ENCODE measurements at regions not wholly inside any gene's neighbourhood (a gene's known extent, or its start where the extent isn't known, plus 50 kb on each side); places are given as distances from the start of the nearest gene placed in this dataset.

DNA sequence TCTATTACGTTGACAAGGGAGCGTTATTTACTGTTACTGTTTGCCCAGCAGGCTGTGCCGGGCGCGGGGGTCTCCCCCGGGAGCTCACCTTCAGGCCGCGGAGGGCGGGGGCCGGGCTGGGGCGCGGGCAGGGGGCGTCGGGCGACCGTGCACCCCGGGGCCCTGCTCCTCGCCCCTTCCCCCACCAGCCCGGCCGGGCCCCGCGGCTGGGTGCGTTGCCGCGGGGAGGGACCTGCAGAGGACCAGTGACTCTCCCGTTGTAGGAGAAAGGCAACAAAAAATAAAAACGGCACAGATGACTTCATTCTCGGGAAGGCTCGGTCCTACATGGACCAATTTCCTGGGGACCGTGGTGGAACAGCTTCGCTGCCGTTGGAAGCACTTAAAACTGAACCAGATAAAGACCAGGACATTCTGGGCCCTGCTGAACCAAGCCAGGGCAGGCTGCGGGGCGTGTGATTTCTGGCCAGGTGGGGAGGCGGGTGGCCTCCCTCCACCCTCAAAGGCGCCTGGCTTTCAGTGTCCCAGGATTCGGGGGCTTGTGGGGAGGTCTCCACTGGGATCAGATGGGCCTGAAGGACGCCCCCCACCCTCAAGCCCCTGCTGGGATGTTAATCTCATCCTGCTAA, 57.4 kb downstream of the IGLL1 start:
- DNase-seq (ENCODE audit: low spot score): peak; percentile 57

DNA sequence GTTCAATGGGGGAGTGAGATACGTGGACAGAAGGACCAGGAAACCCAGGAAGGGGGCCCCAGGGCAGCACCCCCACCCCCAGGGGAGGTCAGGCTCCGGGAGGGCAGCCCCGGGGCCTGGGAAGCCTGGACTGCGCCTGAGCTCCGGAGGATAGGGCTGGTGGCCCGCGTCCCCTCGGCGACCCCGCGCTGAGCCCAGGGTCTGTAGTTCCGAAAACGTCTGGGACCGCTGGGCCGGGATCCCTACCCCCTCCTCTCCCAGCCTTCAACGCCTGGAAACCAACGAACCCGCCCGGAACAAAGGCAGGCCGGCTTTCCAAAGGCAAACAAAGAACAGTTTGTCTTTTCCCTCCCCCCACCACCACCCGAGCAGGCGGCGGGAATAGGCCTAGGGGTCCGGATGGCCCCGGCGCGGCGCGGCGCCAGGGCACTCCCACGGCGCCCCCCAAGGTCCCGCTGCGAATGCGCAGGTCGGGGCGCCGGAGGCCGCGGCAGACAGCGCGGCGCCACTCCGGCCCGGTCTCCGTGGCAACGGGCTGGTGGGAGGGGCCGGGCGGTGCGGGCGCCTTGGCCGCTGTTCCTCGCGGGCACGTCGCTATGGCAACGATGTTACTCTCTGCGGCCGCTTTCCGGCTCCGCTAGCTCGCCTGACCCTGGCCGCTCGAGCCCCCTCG, 58.5 kb downstream of the IGLL1 start:
- DNase-seq (ENCODE audit: low spot score): peak; percentile 93

DNA sequence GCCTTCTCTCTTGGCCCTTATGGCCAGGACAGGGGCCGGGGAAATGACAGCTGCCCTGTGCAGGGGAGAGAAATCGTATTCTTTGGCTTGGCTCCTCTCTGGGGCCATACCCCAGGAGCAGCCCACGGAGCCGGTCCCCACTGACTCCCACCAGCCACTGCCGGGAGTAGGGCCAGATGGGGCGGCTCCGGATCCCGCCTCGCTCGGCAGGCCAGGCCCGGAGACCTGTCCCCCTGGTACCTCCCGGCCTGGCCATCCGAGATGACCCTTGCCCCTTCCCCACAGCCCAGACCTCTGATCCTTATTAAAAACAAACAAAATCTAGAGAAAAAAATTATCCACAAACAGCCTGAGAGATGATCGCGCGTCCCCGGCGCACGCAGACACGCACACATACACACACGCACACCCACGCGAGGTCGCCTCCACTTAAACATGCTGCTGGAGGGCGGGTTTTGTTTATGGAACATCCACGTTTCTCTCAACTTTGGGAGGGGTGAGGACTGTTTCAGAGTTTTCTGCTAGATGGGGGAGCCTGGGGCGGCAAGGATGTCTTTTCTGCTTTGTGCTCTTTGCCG, 59.1 kb downstream of the IGLL1 start:
- peak; percentile 58 for DNase-seq (ENCODE audit: low spot score)

DNA sequence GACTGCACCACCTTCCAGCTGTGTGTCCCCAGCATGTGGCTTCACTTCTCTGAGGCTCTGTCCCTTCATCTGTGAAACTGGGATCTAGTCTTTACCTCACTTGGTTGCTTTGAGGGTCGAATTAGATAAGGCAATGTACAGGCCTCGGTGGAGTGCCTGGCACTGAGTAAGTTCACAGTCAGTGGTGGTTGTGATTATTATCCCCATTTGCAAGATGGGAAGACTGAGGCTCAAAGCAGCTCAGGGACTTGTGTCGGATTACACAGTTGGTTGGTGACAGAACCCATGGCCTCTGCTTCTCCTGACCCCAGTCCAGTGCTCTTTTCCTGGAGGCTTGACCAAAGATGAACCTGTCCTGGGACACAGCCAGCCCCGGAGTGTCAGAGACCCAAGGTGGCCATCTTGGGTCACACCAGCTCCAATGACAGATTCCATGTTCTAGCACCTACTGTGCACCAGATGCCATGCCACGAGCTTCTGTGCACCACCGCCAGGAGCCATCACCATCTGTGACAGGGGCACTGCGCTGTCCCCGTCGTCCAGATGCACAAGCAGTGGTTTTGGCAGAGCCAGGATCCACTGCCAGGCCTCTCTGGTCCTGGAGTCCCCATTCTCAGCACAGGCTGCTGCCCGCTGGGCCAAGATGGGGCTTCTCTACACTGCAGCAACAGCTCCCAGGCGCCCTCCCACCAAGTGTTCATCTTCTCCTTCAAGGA, 60.5 kb downstream of the IGLL1 start:
- no peak for DNase-seq (ENCODE audit: low spot score)

DNA sequence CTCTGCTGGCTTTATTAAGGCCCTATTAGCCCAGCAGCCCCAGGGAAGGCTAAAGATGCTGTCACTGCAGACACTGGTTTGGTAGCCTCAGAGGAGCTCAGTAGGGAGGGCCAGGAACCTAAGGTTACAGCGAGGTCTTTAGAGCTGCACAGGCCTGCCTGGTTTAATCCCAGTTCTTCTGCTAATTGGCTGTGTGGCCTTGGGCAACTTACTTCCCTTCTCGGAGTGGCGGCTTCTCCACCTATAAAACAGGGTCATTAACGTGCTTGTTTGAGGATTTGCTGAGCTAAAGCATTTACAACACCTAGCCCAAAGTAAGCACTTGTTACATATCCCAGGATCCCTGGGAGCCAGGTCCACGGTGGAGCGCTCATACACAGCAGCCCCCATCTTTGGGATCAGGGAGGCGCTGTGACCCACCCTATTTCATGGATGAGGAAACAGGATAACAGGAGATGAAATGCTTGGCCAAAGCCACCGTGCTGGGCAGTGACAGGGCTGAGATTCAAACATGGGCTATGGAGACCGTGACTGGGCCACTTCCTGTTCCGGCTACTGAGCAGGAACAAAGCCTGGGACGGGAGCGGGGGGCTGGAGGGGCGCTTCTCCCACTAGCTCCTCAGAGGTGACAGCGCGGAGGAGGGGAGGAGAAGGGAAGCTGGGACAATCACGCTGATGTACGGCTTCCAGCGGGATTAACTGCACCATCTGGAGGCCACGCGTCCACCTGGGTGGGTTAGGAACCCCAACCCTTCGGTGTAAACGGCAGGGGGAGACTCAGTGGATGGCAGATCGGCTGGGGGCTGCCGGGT, 61.5 kb downstream of the IGLL1 start:
- DNase-seq (ENCODE audit: low spot score): peak; percentile 77

DNA sequence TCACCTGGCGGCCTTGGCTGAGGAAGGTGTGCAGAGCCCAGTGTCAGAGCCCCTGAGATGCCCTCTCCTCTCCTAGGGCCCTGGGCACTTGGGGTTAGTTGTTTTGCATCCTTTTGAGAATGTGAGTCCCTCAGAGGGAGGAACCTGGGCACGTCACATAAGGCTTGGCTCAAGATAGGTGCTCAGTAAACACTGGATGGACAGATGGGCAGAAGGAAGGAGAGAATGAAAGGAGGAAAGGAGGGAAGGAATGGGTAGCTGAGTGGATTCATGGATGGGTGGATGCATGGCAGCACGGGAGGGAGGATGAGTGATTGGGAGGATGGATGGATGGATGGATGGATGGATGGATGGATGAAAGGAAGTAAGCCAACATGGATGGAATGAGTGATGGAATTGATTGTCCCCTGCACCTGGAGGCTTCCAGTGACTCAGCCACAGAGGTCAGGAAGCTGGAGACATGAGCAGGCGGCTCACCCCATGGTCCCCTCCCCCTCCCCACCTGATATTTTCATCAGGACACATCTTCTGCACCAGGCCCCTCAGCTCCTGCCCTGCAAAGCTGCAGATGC, 62.2 kb downstream of the IGLL1 start:
- no peak for DNase-seq (ENCODE audit: low spot score)

DNA sequence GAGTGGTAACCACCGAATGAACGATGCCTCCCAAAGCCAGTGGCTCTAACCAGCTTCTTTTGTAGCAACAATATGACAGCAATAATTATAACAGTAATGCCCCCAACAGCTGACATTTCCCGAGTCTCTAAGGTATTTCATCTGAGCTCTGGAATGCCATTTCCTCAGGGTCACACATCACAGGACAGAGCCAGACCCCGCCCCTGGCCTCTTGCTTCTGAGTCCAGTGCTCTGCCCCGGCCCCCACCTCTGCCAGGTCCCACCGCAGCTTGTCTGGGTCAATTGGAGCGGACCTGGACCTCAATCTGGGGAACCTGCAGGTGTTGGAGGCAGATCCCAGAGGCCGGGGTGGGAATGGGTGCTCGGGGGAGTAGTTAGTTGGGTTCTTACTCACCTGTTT, 63.8 kb downstream of the IGLL1 start:
- DNase-seq (ENCODE audit: low spot score): no peak

DNA sequence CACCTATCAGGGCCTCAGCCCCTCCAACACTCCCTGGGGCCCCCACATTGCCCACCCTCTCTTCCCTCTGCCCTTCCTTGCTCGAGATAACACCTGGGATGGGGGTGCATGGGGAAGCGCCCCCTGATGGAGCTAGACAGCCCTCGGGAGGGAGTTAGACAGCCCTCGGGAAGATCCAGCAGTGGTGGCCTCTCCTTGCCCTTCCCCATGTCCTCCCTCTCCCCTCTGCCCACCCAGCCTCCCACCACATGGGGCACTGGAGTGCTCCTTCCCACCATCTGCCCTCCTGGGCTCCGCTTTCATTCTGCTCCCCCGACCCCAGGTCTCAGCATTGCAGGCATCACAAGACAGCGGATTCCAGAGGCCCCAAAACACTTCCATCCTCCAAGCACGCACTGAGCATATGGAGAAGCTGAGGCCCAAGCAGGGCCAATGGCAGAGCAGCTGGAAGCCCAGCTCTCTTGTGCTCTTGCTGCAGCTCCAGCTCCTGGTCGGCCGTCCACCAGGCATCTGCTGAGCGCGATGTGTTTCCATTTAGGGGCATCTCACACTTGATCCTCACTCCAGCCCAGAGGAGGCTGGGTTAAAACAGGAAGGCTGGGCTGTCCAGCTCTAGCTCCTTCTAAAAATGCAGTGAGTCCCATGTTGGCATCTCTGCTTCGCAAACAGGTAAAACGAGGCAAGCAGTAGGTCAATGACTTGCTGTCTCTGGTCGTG, 65.6 kb downstream of the IGLL1 start:
- DNase-seq (ENCODE audit: low spot score): peak; percentile 61

DNA sequence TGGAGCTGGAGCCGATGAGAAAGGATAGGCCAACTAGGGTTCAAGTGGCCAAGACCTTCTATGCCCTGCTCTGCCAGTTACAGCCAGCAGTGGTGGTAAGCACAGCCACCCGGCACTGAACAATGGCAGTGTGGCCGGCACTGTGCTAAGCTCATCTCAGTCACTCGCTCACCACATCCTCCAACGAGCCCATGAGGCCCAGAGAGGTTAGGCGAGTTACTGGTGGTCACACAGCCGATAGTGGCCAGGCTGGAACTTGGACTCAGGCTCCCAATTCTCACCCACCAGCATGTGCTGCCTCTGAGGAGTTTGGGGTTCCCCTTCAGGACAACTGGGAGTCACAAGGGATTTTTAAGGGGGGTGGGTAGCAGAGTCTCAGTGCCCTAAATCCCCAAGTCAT, 66.4 kb downstream of the IGLL1 start:
- DNase-seq (ENCODE audit: low spot score): no peak

DNA sequence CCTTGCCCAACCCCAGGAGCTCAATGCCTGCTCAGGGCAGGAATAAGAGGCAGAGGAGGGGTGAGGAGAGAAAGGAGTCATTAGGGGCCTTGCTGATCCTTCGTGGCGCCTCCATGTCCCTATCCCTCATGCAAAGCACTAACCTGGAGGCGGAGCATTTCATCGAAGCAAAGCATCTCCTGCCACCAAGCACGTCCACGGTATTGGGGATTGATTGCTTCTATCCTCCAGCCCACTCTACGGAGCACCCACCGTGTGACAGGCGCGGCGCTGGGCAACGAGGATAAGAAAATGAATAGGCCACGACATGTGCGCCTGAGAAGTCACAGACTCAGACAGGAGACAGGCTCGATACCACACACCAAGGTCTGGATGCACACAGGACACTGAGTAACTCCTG, 67.0 kb downstream of the IGLL1 start:
- no peak for DNase-seq (ENCODE audit: low spot score)

DNA sequence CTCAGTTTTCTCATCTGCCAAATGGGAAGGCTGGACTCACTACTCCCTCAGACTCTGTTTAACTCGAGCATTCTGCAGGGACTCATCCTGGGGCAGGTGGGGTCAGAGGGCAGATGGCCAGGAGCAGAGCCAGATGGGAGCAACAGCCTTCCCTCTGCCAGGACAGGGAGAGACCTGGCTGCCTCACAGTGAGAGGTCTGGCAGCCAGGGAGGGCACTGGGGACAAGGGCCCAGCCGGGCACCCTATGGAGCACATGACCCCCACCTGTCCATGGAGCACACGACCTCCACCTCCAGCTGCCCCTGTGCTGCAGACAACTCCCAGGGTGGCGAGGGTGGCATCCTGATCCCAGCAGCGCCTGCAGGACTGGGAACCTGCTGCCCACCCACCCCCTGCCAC, 67.4 kb downstream of the IGLL1 start:
- DNase-seq (ENCODE audit: low spot score): no peak

DNA sequence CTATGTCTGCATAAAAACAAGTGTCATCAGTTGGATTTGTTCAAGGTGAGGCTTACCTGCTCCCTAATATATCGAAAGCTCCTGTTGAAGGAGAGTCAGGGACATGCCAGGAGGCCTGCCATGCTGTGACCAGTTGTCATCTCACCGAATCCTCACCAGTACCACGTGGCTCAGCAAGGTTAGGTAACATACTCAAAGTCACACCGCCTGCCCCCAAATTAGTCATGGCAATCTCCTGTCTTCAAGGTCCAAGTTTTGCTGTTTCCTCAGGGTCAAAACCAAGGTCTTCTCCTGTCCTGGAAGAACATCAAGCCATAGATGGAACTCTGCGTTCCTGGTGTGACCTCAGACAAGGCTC, 67.8 kb downstream of the IGLL1 start:
- no peak for DNase-seq (ENCODE audit: low spot score)

DNA sequence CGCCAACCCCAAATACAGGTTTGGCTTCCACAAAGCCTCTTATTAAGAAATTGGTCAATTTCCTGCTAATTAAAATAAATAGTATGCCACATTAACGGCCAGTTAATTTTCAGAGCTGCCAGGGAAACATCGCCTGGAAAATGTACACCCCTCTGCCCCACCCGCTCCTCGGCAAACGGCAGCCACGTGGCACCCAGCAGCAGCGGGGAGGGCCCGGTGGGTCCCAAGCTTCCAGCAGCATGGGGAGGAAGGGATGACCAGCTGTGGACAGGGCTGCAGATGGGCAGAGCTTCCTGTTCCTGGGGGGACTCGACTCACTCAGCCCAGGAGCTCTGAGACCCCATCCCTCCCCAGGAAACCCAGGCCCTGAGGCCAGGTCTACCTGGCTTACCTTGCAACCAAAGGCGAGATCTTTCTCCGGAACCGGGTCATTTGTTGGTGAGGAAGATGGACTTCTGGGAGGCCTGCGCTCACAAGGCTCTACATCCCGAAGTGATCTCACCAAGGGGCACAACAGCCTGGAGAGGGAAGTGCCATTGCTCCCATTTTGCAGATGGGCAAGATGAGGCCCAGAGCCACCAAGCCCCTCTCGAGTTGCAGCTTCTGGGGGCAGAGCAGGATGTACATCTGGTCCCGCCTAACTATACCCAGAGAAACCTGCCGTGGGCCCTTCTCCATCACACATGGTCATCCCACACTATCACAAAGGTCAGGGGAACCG, 68.3 kb downstream of the IGLL1 start:
- DNase-seq (ENCODE audit: low spot score): no peak

DNA sequence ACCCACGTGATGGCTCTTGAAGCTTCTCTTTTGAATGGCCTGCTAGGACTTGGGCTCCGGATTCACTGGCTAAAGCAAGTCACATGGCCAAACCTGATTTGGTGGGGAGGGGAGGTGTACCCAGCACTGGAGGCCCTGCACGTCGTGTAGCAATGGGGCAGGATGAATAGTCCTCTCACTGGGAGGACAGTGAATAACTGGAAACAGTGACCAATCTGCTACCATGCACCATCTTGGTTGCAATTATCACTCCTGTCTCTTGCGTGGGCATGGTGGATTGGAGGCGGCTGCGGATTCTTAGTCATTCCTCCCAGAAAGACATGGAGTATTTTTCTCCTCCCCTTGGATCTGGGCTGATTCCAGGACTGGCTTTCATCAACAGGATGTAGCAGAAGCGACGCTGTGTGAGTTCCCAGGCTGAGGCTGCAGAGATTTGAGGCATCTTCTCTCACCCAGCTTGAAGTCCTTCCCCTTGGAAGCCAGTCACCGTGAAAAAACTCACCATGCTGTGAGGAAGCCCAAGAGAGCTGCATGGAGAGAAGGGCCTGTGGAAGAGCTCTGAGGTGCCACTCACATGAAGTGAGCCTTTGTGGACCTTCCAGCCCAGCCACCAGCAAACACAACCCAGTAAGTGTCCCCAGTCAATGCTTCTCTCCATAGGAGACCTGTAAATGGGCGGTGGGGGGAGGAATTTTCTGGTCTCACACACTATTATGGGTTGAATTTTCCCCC, 70.4 kb downstream of the IGLL1 start:
- peak; percentile 96 for DNase-seq (ENCODE audit: low spot score)

DNA sequence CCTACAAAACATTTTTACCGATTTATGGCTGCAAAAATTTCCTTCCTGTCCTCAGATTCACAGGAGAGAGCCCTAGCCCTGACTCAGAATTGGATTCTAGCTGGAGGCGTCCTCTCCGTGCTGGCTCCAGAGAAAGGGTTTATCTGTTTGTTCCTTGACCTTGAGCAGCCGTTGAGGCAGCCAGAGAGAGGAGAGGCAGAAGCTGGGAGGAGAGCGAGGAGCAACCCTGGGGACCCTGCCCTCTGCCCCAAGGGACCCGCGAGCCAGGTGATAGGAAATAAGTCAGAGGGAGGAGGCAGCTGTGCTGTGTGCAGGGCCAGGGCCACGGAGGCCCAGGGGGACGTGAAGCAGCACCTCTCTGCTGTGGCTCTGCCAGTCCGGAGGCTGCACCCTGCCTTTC, 75.6 kb downstream of the IGLL1 start:
- no peak for DNase-seq (ENCODE audit: low spot score)

DNA sequence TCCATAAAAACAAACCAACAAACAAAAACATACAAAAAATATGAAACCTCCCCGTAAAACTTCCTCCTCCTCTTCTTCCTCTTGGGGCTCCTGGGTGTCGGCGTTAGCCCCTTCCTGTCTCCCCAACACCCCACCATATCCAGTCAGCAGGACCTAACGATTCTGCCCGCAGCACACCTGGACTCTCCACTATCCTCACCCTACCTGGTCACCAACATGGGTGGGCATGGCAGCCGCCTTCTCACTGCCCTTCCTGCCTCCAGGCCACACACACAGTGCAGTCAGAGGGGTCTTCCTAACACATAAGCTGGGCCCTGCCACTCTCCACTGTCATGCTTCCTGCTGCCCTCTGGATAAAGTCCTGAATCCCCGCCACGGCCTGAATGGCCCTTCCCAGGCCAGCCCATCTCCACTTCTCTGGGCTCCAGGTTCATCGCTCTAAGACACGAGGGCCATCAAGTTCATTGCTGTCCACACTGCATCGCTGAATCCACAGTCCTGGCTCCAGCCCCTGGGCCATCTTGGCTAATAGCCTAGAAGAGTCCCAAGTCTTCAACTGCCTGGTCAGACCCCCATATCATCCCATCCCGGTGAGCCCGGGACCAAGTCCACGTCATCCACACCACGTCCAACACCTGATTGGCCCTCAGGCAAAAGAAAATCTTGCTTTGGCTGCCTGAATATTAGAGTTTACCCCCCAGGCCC, 76.2 kb downstream of the IGLL1 start:
- DNase-seq (ENCODE audit: low spot score): no peak

DNA sequence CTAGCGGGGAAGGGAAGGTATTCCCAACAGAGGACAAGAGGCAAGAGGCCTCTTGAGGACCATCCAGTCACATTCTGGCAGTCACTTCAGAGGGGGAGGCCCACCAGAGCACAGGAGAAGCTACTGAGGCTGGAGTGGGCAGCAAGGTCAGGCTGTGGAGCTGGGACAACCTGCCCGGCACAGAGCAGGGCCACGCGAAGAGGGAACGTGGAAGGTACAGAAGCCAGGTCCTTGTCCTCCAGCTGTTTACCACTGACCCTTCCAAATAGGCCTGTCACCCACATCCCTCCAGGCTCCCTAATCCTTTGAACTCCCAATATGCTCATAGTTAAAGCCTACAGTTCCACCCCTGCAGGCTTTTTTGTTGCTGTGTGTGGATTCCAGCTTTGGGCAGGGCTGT, 76.9 kb downstream of the IGLL1 start:
- DNase-seq (ENCODE audit: low spot score): no peak

DNA sequence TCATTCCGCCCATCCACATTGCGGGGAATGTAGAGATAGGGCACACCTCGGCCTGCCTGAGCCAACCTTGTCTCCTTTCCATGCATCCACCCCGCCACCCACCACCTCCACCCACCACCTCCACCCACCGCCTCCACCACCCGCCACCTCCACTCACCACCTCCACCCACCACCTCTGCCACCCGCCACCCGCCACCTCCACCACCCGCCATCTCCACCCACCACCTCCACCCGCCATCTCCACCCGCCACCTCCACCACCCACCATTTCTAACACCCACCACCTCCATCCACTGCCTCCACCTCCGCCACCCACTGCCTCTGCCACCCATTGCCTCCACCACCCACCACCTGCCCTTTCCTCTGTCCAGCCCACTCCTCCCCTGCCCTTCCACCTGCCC, 78.4 kb downstream of the IGLL1 start:
- no peak for DNase-seq (ENCODE audit: low spot score)

DNA sequence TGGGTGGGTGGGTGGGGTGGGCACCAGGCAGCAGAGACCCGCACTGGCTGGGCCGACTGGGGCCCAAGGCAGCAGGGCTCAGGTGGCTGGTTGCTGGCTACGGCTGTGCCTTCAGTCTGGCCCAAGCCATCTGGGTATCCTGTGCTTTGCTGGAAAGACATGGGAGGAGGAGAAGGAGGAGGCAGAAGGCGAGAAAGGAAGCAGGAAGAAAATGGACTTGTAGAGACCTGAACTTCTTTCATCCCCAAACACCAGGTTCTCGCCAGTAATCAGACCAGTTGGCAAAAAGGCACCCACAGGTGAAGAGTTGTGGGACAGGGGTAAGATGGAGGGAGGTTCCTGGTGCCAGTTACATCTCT, 78.8 kb downstream of the IGLL1 start:
- no peak for DNase-seq (ENCODE audit: low spot score)

All from SK-N-DZ (cell line).